KMS-11 (cell line): ENCODE measurements at regions not wholly inside any gene's neighbourhood (a gene's known extent, or its start where the extent isn't known, plus 50 kb on each side); places are given as distances from the start of the nearest gene placed in this dataset.

Experiments used
- H2AFZ ChIP-seq: fragments of 200-600 bp; sonication (generic); 2 replicates; pipeline ENCODE4 v1.6.1; 2016; ENCODE audit warnings: antibody characterized with exemption, mixed run types, low read depth
- H3K27ac ChIP-seq: fragments of 200-600 bp; sonication (generic); 2 replicates; pipeline ENCODE4 v1.6.1; 2016; ENCODE audit warnings: mild to moderate bottlenecking, mixed run types
- H3K27me3 ChIP-seq: fragments of 200-600 bp; sonication (generic); 2 replicates; pipeline ENCODE4 v1.6.1; 2017; ENCODE audit warnings: mild to moderate bottlenecking, low read depth, mixed run types, moderate library complexity; ENCODE audit not compliant: insufficient read depth
- H3K36me3 ChIP-seq: fragments of 200-600 bp; sonication (generic); 2 replicates; pipeline ENCODE4 v1.6.1; 2017; ENCODE audit warnings: mild to moderate bottlenecking, mixed run types; ENCODE audit not compliant: insufficient read depth
- H3K4me1 ChIP-seq: fragments of 200-600 bp; sonication (generic); 2 replicates; pipeline ENCODE4 v1.6.1; 2016; ENCODE audit warnings: mild to moderate bottlenecking, low read depth, mixed run types; ENCODE audit not compliant: poor library complexity, severe bottlenecking
- H3K4me2 ChIP-seq: fragments of 200-600 bp; sonication (generic); 2 replicates; pipeline ENCODE4 v1.7.0; 2016; ENCODE audit warnings: mild to moderate bottlenecking, mixed run types
- H3K4me3 ChIP-seq: fragments of 200-600 bp; sonication (generic); IDR thresholded peaks from 2 replicates; pipeline ENCODE4 v1.6.1; 2017; ENCODE audit warnings: low read depth, low read length, mixed read lengths; ENCODE audit not compliant: insufficient read depth
- H3K79me2 ChIP-seq: fragments of 200-600 bp; sonication (generic); 2 replicates; pipeline ENCODE4 v1.6.1; 2016; ENCODE audit warnings: low read depth, mixed run types; ENCODE audit not compliant: insufficient read depth
- H3K9ac ChIP-seq: fragments of 200-600 bp; sonication (generic); 2 replicates; pipeline ENCODE4 v1.6.1; 2016; ENCODE audit warnings: mild to moderate bottlenecking, mixed run types
- H4K20me1 ChIP-seq: fragments of 200-600 bp; sonication (generic); 2 replicates; pipeline ENCODE4 v1.6.1; 2016; ENCODE audit warnings: mild to moderate bottlenecking, mixed run types; ENCODE audit not compliant: insufficient read depth
- TF ChIP-seq, protein P1 (sequence below): fragments of 200-600 bp; sonication (generic); conservative IDR thresholded peaks from 2 replicates; pipeline ENCODE4 v1.6.1; 2017; ENCODE audit warnings: low read depth, mild to moderate bottlenecking, antibody characterized with exemption, low read length, moderate library complexity, mixed read lengths

DNA sequence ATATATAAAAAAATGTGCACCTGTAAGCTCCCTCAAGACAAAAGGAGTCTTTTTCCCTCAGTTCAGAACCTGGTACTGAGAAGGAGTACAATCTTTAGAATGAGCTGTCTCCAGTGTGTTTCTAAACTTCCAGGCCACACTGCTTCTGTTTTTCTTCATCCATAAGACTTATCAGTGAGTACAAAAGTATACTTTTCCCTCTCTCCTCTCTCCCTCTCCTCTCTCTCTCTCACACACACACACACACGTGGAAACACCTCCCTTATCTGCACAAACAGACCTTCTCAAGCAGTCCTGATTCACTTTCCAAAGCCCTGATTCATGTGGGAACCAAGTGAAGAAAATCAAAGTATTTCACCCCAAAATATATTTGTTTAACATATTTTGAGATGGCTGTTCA is 220.7 kb upstream of the UBASH3B start:
- H3K79me2 ChIP-seq: no peaks in the 10 kb centered on the region
- H4K20me1 ChIP-seq: no peaks in the 10 kb centered on the region
- H3K4me1 ChIP-seq: no peaks in the 10 kb centered on the region
- H3K27me3 ChIP-seq: no peaks in the 10 kb centered on the region
- H3K4me3 ChIP-seq: no peak overlapping the region
- H3K27ac ChIP-seq: no peak overlapping the region
- no peak overlapping the region for H3K4me2 ChIP-seq
- no peak overlapping the region for H3K9ac ChIP-seq
- no peaks in the 10 kb centered on the region for H3K36me3 ChIP-seq
- TF ChIP-seq, protein P1, sequence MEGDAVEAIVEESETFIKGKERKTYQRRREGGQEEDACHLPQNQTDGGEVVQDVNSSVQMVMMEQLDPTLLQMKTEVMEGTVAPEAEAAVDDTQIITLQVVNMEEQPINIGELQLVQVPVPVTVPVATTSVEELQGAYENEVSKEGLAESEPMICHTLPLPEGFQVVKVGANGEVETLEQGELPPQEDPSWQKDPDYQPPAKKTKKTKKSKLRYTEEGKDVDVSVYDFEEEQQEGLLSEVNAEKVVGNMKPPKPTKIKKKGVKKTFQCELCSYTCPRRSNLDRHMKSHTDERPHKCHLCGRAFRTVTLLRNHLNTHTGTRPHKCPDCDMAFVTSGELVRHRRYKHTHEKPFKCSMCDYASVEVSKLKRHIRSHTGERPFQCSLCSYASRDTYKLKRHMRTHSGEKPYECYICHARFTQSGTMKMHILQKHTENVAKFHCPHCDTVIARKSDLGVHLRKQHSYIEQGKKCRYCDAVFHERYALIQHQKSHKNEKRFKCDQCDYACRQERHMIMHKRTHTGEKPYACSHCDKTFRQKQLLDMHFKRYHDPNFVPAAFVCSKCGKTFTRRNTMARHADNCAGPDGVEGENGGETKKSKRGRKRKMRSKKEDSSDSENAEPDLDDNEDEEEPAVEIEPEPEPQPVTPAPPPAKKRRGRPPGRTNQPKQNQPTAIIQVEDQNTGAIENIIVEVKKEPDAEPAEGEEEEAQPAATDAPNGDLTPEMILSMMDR: no peak
- no peak overlapping the region for H2AFZ ChIP-seq

DNA sequence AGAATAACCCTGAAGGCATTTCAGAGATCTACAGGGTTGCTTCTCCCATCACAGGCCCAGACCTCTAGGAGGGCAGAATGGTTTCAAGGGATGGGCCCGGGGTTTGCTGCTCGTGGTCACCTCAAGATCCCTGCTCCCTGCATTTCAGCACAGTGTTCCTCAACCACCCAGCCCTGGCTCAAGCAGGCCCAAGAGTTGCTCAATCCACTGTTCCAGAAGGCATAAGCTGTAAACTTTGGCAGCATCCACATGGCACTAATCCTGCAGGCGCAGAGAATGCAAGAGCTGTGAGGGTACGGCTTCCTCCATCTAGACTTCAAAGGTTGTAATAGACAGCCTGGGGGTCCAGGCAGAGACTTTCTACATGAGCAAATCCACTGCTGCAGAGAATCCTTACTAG is 225.0 kb upstream of the UBASH3B start:
- H3K9ac ChIP-seq: no peak overlapping the region
- H3K4me2 ChIP-seq: no peak overlapping the region
- H3K27ac ChIP-seq: no peak overlapping the region
- H3K4me3 ChIP-seq: no peak overlapping the region
- H2AFZ ChIP-seq: no peak overlapping the region
- no peaks in the 10 kb centered on the region for H3K4me1 ChIP-seq
- no peaks in the 10 kb centered on the region for H3K27me3 ChIP-seq
- no peaks in the 10 kb centered on the region for H3K79me2 ChIP-seq
- TF ChIP-seq, protein P1: no peak
- H4K20me1 ChIP-seq: no peaks in the 10 kb centered on the region
- H3K36me3 ChIP-seq: no peaks in the 10 kb centered on the region

DNA sequence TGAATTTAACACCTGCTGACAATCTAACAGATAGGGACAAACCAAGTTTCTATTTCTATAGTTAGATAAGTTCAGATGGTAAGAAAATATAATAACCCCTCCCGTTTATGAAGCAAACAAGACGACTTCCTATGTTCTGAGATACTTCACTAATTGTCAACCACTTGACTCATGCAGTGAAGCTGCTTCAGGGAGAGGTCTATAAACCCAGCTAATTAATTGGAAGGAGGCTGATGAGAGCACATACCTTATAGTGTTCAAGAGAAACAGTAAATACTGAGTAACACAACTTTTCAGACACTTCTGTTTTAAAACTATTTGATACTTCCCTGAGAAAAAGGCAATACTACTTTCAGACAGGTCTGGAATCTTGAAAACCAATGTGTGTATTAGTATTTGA is 229.4 kb upstream of the UBASH3B start:
- H3K4me3 ChIP-seq: no peak overlapping the region

DNA sequence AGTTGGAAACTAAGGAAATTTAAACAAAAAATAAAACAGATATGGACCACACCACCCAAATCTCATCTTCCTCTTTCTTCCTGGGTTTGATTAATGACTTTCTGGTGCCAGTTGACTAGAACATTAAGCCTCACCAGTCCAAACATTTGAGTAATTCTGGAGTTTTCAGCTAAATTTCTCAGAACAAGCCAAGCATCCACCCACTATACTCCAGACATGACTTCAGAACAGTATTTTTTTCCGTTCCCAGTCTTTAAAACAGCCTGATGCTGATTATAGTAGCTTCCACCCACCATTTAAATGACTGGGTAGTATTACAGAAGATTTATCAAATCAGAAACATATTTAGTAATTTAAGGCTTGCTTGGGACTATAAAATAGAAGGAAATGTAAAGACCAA is 230.9 kb upstream of the UBASH3B start:
- Histone ChIP-seq H3K27me3 (no peaks in the 10 kb centered on the region), H3K79me2 (no peaks in the 10 kb centered on the region), H3K36me3 (no peaks in the 10 kb centered on the region), H3K4me1 (no peaks in the 10 kb centered on the region), H3K4me2 (no peak overlapping the region), H3K27ac (no peak overlapping the region), H3K9ac (no peak overlapping the region), H4K20me1 (no peaks in the 10 kb centered on the region), H3K4me3 (no peak overlapping the region), H2AFZ (no peak overlapping the region)
- TF ChIP-seq, protein P1: no peak

More for the DNA sequence above, 229.4 kb upstream of the UBASH3B start:
- Histone ChIP-seq H3K79me2 (no peaks in the 10 kb centered on the region), H3K27ac (no peak overlapping the region), H3K4me2 (no peak overlapping the region), H3K36me3 (no peaks in the 10 kb centered on the region), H2AFZ (no peak overlapping the region), H4K20me1 (no peaks in the 10 kb centered on the region), H3K4me1 (no peaks in the 10 kb centered on the region), H3K9ac (no peak overlapping the region), H3K27me3 (no peaks in the 10 kb centered on the region)
- TF ChIP-seq, protein P1: no peak
